ENCODE measurements at regions not wholly inside any gene's neighbourhood (a gene's known extent, or its start where the extent isn't known, plus 50 kb on each side); places are given as distances from the start of the nearest gene placed in this dataset.

GRCh38 chr2:181240844-181241243 is 216.3 kb upstream of the ITGA4 start:
- no peaks in the 10 kb centered on the region for H3K4me1 ChIP-seq (ENCODE audit: control insufficient read depth in 2 of 3, insufficient read depth in 2 of 3, low read depth in 1 of 3, low read length in 3 of 3)
- intact Hi-C loops (cut with DNase I) = no loop called here
- DNase-seq (no peak), FAIRE-seq (no peak)
- no peak for TF ChIP-seq CTCF (IDR thresholded peaks at IDR 0.05; ENCODE audit: borderline replicate concordance, extremely low read depth, insufficient read depth)
- H3K9ac ChIP-seq (ENCODE audit: low read length in 3 of 3) = no peak overlapping the region
- H3K27me3 ChIP-seq (ENCODE audit: control insufficient read depth, insufficient read depth, low read length) = no peaks in the 10 kb centered on the region
- H3K36me3 ChIP-seq (ENCODE audit: control insufficient read depth in 2 of 3, insufficient read depth in 3 of 3, low read length in 3 of 3) = no peaks in the 10 kb centered on the region
- H3K9me3 ChIP-seq (ENCODE audit: control insufficient read depth in 2 of 3, insufficient read depth in 1 of 3, low read length in 3 of 3) = no peaks in the 10 kb centered on the region
- no peak overlapping the region for H3K4me3 ChIP-seq (ENCODE audit: low read length in 3 of 3)
- no peak overlapping the region for H3K27ac ChIP-seq (ENCODE audit: low read depth in 2 of 2, low read length in 2 of 2)

- Histone ChIP-seq H3K36me3 (ENCODE audit: control insufficient read depth in 2 of 3, insufficient read depth in 3 of 3, low read length in 3 of 3) (no peaks in the 10 kb centered on the region), H3K9ac (ENCODE audit: low read length in 3 of 3) (no peak overlapping the region), H3K4me3 (ENCODE audit: low read length in 3 of 3) (no peak overlapping the region), H3K27me3 (ENCODE audit: control insufficient read depth, insufficient read depth, low read length) (no peaks in the 10 kb centered on the region), H3K4me1 (ENCODE audit: control insufficient read depth in 2 of 3, insufficient read depth in 2 of 3, low read depth in 1 of 3, low read length in 3 of 3) (no peaks in the 10 kb centered on the region), H3K9me3 (ENCODE audit: control insufficient read depth in 2 of 3, insufficient read depth in 1 of 3, low read length in 3 of 3) (no peaks in the 10 kb centered on the region), H3K27ac (ENCODE audit: low read depth in 2 of 2, low read length in 2 of 2) (no peak overlapping the region)
- FAIRE-seq (no peak), DNase-seq (no peak)
- intact Hi-C loops (cut with DNase I) = no loop called here
- TF ChIP-seq CTCF (IDR thresholded peaks at IDR 0.05; ENCODE audit: borderline replicate concordance, extremely low read depth, insufficient read depth) = no peak
Measured at GRCh38 chr2:181241366-181241765, 215.8 kb upstream of the ITGA4 start.

- no peak for TF ChIP-seq CTCF (IDR thresholded peaks at IDR 0.05; ENCODE audit: borderline replicate concordance, extremely low read depth, insufficient read depth)
- no peaks in the 10 kb centered on the region for H3K27me3 ChIP-seq (ENCODE audit: control insufficient read depth, insufficient read depth, low read length)
- intact Hi-C loops (cut with DNase I) = no loop called here
- DNase-seq (no peak), FAIRE-seq (no peak)
- no peaks in the 10 kb centered on the region for H3K4me1 ChIP-seq (ENCODE audit: control insufficient read depth in 2 of 3, insufficient read depth in 2 of 3, low read depth in 1 of 3, low read length in 3 of 3)
- H3K36me3 ChIP-seq (ENCODE audit: control insufficient read depth in 2 of 3, insufficient read depth in 3 of 3, low read length in 3 of 3) = no peaks in the 10 kb centered on the region
- H3K4me3 ChIP-seq (ENCODE audit: low read length in 3 of 3) = no peak overlapping the region
- no peak overlapping the region for H3K9ac ChIP-seq (ENCODE audit: low read length in 3 of 3)
- no peak overlapping the region for H3K27ac ChIP-seq (ENCODE audit: low read depth in 2 of 2, low read length in 2 of 2)
- H3K9me3 ChIP-seq (ENCODE audit: control insufficient read depth in 2 of 3, insufficient read depth in 1 of 3, low read length in 3 of 3) = no peaks in the 10 kb centered on the region
Measured at GRCh38 chr2:181241797-181242196, 215.4 kb upstream of the ITGA4 start.

- no peaks in the 10 kb centered on the region for H3K27me3 ChIP-seq (ENCODE audit: control insufficient read depth, insufficient read depth, low read length)
- TF ChIP-seq CTCF (IDR thresholded peaks at IDR 0.05; ENCODE audit: borderline replicate concordance, extremely low read depth, insufficient read depth) = no peak
- no peaks in the 10 kb centered on the region for H3K4me1 ChIP-seq (ENCODE audit: control insufficient read depth in 2 of 3, insufficient read depth in 2 of 3, low read depth in 1 of 3, low read length in 3 of 3)
- H3K36me3 ChIP-seq (ENCODE audit: control insufficient read depth in 2 of 3, insufficient read depth in 3 of 3, low read length in 3 of 3) = no peaks in the 10 kb centered on the region
- H3K9me3 ChIP-seq (ENCODE audit: control insufficient read depth in 2 of 3, insufficient read depth in 1 of 3, low read length in 3 of 3) = no peaks in the 10 kb centered on the region
- no peak for DNase-seq
- H3K27ac ChIP-seq (ENCODE audit: low read depth in 2 of 2, low read length in 2 of 2) = no peak overlapping the region
- FAIRE-seq = no peak
- intact Hi-C loops (cut with DNase I) = no loop called here
- H3K4me3 ChIP-seq (ENCODE audit: low read length in 3 of 3) = no peak overlapping the region
- H3K9ac ChIP-seq (ENCODE audit: low read length in 3 of 3) = no peak overlapping the region
Measured at GRCh38 chr2:181242262-181242661, 214.9 kb upstream of the ITGA4 start.

Measured in kidney (tissue), 13 donors.